Kidney tubule cell (primary cell): ENCODE measurements at regions not wholly inside any gene's neighbourhood (a gene's known extent, or its start where the extent isn't known, plus 50 kb on each side); places are given as distances from the start of the nearest gene placed in this dataset.
"Not testable (repeated sequence)": the region's sequence is repeated elsewhere in the genome, so short reads cannot be mapped to it uniquely, and the experiment has no call there.

Experiments used
- DNase-seq: peaks from one replicate; pipeline ENCODE4 v3.0.0-alpha.2; 2018; ENCODE audit warnings: low spot score

- no peak for DNase-seq
Observed at GRCh38 chr20:43837856-43838702, 76.6 kb upstream of the TOX2 start.

GRCh38 chr20:43836790-43837189, 77.9 kb upstream of the TOX2 start:
- DNase-seq, result no peak

GRCh38 chr20:43835944-43836508, 78.6 kb upstream of the TOX2 start:
- DNase-seq, result no peak

GRCh38 chr20:43833511-43834395, 80.9 kb upstream of the TOX2 start:
- no peak for DNase-seq

- DNase-seq, result no peak
Observed at GRCh38 chr20:43832961-43833360, 81.7 kb upstream of the TOX2 start.

GRCh38 chr20:43832096-43832816, 82.4 kb upstream of the TOX2 start:
- no peak for DNase-seq

- no peak for DNase-seq
Observed at GRCh38 chr20:43831481-43832065, 83.1 kb upstream of the TOX2 start.

- no peak for DNase-seq
Observed at GRCh38 chr20:43830883-43831282, 83.8 kb upstream of the TOX2 start.

- DNase-seq, result no peak
Observed at GRCh38 chr20:43829951-43830690, 84.5 kb upstream of the TOX2 start.

- no peak for DNase-seq
Observed at GRCh38 chr20:43827940-43828562, 86.6 kb upstream of the TOX2 start.

GRCh38 chr20:43826943-43827342, 87.7 kb upstream of the TOX2 start:
- DNase-seq, result not testable (repeated sequence)

- peak; percentile 19 for DNase-seq
Observed at GRCh38 chr20:43825581-43825980, 89.1 kb upstream of the TOX2 start.

GRCh38 chr20:43825051-43825402, 89.6 kb upstream of the TOX2 start:
- no peak for DNase-seq

GRCh38 chr20:43824309-43825050, 90.2 kb upstream of the TOX2 start:
- DNase-seq, result peak; percentile 44

GRCh38 chr20:43821795-43822194, 92.9 kb upstream of the TOX2 start:
- DNase-seq, result no peak

GRCh38 chr20:43820731-43821330, 93.8 kb upstream of the TOX2 start:
- peak; percentile 53 for DNase-seq

GRCh38 chr20:43812216-43812615, 85.4 kb upstream of the GTSF1L start:
- DNase-seq, result no peak

- no peak for DNase-seq
Observed at GRCh38 chr20:43809206-43809819, 82.5 kb upstream of the GTSF1L start.

- DNase-seq, result no peak
Observed at GRCh38 chr20:43804781-43805180, 78.0 kb upstream of the GTSF1L start.
